A673 (cell line): ENCODE measurements at regions not wholly inside any gene's neighbourhood (a gene's known extent, or its start where the extent isn't known, plus 50 kb on each side); places are given as distances from the start of the nearest gene placed in this dataset.

Experiments
- BruUV-seq: library from RNA; stranded (reverse); fragments of 400-500 nt; replicated peaks from 2 replicates; lab custom pipeline; 2021; lab: Mats Ljungman, UMichigan
- CTCF ChIA-PET: fragments of 300-600 bp; sonication (Branson Sonifier 250); formaldehyde crosslinking; loops from one replicate; lab custom pipeline; 2022; ENCODE audit warnings: antibody characterized with exemption; lab: Charles Lee
- POLR2A ChIA-PET: fragments of 300-600 bp; sonication (Branson Sonifier 250); formaldehyde crosslinking; loops from one replicate; lab custom pipeline; 2022; ENCODE audit warnings: antibody characterized with exemption; ENCODE audit not compliant: low non-redundant PET; lab: Charles Lee
- DNase-seq: peaks from one replicate; pipeline ENCODE4 v3.0.0-alpha.2; 2015; ENCODE audit warnings: low spot score
- H3K27ac ChIP-seq: fragments of 200-600 bp; sonication (generic); 2 replicates; pipeline ENCODE4 v1.5.1; 2016; ENCODE audit warnings: mixed run types, low read depth, mild to moderate bottlenecking, mixed read lengths, antibody characterized with exemption, low read length; ENCODE audit not compliant: poor library complexity, severe bottlenecking
- H3K27me3 ChIP-seq: fragments of 200-600 bp; sonication (generic); replicated peaks from 2 replicates; pipeline ENCODE4 v1.6.1; 2017; ENCODE audit warnings: mixed run types, low read depth, mild to moderate bottlenecking, mixed read lengths, antibody characterized with exemption, low read length; ENCODE audit not compliant: insufficient read depth, poor library complexity
- H3K36me3 ChIP-seq: fragments of 200-600 bp; sonication (generic); 2 replicates; pipeline ENCODE4 v1.6.1; 2016; ENCODE audit warnings: mixed run types, mild to moderate bottlenecking, mixed read lengths, antibody characterized with exemption, low read length; ENCODE audit not compliant: insufficient read depth, poor library complexity, severe bottlenecking
- H3K4me1 ChIP-seq: fragments of 200-600 bp; sonication (generic); 2 replicates; pipeline ENCODE4 v1.6.1; 2017; ENCODE audit warnings: mixed run types, mild to moderate bottlenecking, mixed read lengths, antibody characterized with exemption, low read length; ENCODE audit not compliant: insufficient read depth, poor library complexity, severe bottlenecking
- H3K4me3 ChIP-seq: fragments of 200-600 bp; sonication (generic); 2 replicates; pipeline ENCODE4 v1.5.1; 2016; ENCODE audit warnings: low read depth, mixed run types, mild to moderate bottlenecking, mixed read lengths, low read length; ENCODE audit not compliant: poor library complexity, severe bottlenecking
- H3K9me3 ChIP-seq: fragments of 200-600 bp; sonication (generic); 2 replicates; pipeline ENCODE4 v1.6.1; 2016; ENCODE audit warnings: mixed run types, low read depth, mild to moderate bottlenecking, mixed read lengths, antibody characterized with exemption, low read length; ENCODE audit not compliant: poor library complexity, severe bottlenecking
- CTCF ChIP-seq: fragments of 300-800, 200-600 bp; sonication (generic); conservative IDR thresholded peaks from 2 replicates; pipeline ENCODE4 v1.5.1; 2017; ENCODE audit warnings: low read depth, mild to moderate bottlenecking, antibody characterized with exemption, low read length, moderate library complexity, mixed read lengths
- EZH2 ChIP-seq: fragments of 200-600 bp; sonication (generic); IDR thresholded peaks from 2 replicates; pipeline ENCODE4 v1.6.1; 2017; ENCODE audit warnings: borderline replicate concordance, low read depth, mild to moderate bottlenecking, mixed read lengths, antibody characterized with exemption, low read length; ENCODE audit not compliant: poor library complexity, severe bottlenecking
- intact Hi-C: fragments of 100-400 bp; cut with micrococcal nuclease; formaldehyde crosslinking; loops from one replicate; pipeline ENCODE4 v1.10.0; 2022; ENCODE audit not compliant: unreplicated experiment

DNA sequence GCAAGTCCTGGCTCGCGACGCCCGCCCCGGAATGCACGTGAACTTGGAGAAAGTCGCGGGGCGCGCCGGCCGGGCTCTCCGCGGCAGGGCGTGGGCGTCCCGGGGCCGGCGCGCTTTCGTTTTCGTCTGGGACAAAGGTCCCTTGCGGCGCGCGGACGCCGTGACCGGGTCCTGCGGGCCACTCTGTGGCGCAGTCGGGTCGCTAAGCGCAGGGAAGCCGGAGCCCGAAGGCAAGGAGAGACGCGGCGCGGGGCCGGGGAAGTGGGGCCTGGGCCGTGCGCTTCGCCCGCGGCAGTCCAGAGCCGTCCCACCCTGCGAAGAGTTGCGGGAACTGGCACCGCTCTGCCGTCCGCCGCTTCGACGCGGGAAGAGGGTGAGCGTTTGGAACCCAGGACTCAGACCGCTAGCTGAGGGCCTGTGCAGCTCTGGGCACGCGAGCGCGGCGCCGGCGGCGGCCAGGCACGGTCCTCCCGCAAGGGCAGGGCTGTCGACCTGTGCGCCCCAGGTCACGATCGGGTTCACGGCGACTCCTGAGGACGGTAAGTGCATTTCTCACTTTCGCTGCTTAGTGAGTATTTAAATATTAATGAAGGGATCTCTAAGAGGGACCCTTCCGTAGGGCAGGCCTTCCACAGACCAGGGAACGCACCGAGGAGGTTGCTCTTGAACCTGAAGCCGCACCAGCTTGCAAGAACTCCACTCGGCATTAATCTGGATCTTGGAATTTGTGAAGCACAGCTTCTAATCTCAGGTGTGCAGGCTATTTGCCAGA, 78.0 kb upstream of the PPARA start:
- POLR2A ChIA-PET, result interaction anchor here (0.7 kb wide), 1 partner anchor 11 kb away, joined by 15 read pairs; no protein-coding TSS in a partner anchor

DNA sequence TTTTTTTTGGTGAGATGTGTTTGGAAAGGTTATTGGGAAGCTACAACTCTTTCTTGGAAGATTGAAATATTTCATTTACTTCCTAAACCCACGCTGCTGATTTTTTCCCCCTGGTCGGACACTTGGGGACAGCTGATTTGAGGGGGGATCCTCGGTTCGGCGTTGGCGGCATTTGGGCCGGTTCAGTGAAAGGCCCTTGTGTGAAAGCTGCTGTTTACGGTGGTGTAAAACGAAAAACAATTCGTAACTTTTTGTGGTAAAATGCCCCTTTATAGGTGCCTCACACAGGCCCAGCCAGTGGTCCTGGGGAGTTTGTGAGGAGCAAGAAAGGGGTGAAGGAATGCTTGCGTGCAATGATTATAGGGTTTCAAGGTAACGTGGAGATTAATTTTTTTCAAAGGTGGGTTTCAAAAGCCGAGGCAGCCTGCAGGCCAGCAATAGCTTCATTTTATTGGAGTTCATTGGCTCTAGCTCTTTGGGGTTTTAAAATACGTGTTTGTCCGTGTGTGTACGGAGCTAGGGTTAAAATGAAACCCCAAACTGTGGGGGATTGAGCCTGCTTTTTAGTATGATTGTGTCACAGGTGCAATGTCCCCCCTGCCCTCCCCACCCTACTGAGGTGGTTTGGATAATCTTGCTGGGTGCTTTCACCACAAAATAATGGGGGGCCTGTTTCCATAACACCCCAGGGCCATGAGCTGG, 77.2 kb upstream of the PPARA start:
- Histone ChIP-seq H3K9me3 (no peaks in the 10 kb centered on the region), H3K27me3 (no peaks in the 10 kb centered on the region), H3K4me1 (peaks cover 33% of the 10 kb centered on the region), H3K4me3 (peak overlapping the region; percentile 85), H3K36me3 (peaks cover 40% of the 10 kb centered on the region), H3K27ac (peak overlapping the region; percentile 98)
- ChIA-PET POLR2A (interaction anchor here (0.7 kb wide), 2 partner anchors 10 to 37 kb away, joined by 3 to 15 read pairs; no protein-coding TSS in a partner anchor), CTCF (interaction anchor here (0.7 kb wide), 2 partner anchors 67 to 68 kb away, joined by 7 to 8 read pairs; no protein-coding TSS in a partner anchor)
- TF ChIP-seq CTCF, result no peak
- no peak for TF ChIP-seq EZH2
- intact Hi-C loops, result no loop called here
- BruUV-seq, result TSS peak; percentile 48
- peak; percentile 25 for DNase-seq

More for the DNA sequence above, 78.0 kb upstream of the PPARA start:
- DNase-seq, result peak; percentile 79
- H3K36me3 ChIP-seq, result peaks cover 40% of the 10 kb centered on the region
- CTCF ChIA-PET, result interaction anchor here (0.7 kb wide), 2 partner anchors 66 to 67 kb away, joined by 7 to 8 read pairs; no protein-coding TSS in a partner anchor
- no peak for TF ChIP-seq CTCF
- TF ChIP-seq EZH2, result no peak
- H3K27me3 ChIP-seq, result no peaks in the 10 kb centered on the region
- H3K27ac ChIP-seq, result peak overlapping the region; percentile 98
- no TSS peak for BruUV-seq
- H3K4me1 ChIP-seq, result peaks cover 31% of the 10 kb centered on the region
- intact Hi-C loops, result no loop called here
- H3K9me3 ChIP-seq, result no peaks in the 10 kb centered on the region
- peak overlapping the region; percentile 85 for H3K4me3 ChIP-seq

- H3K27ac ChIP-seq, result peak overlapping the region; percentile 98
- peak; percentile 67 for DNase-seq
- H3K36me3 ChIP-seq, result peaks cover 40% of the 10 kb centered on the region
- POLR2A ChIA-PET, result interaction anchor here (0.5 to 0.7 kb wide), 2 partner anchors 38 to 43 kb away, joined by 3 to 25 read pairs; no protein-coding TSS in a partner anchor
- no peak for TF ChIP-seq CTCF
- TF ChIP-seq EZH2, result no peak
- peak overlapping the region; percentile 85 for H3K4me3 ChIP-seq
- no peaks in the 10 kb centered on the region for H3K27me3 ChIP-seq
- intact Hi-C loops, result no loop called here
- CTCF ChIA-PET, result no interaction called here
- no peaks in the 10 kb centered on the region for H3K9me3 ChIP-seq
- peaks cover 33% of the 10 kb centered on the region for H3K4me1 ChIP-seq
- no TSS peak for BruUV-seq
These were observed 76.4 kb upstream of the PPARA start for GRCh38 chr22:46073683-46074504.
